HPDE6-E6E7 (cell line): ENCODE measurements at regions not wholly inside any gene's neighbourhood (a gene's known extent, or its start where the extent isn't known, plus 50 kb on each side); places are given as distances from the start of the nearest gene placed in this dataset.

Experiments
- DNase-seq: peaks from one replicate; pipeline ENCODE4 v3.0.0; 2011; ENCODE audit warnings: missing footprints; ENCODE audit errors: extremely low spot score

GRCh38 chr14:101328412-101329028, 232.8 kb upstream of the DIO3 start:
- DNase-seq = no peak

GRCh38 chr14:101330416-101331140, 230.7 kb upstream of the DIO3 start:
- no peak for DNase-seq

- no peak for DNase-seq
Observed at GRCh38 chr14:101331141-101331525, 230.2 kb upstream of the DIO3 start.

GRCh38 chr14:101331661-101332169, 229.6 kb upstream of the DIO3 start:
- DNase-seq = no peak

- no peak for DNase-seq
Observed at GRCh38 chr14:101332281-101332680, 229.0 kb upstream of the DIO3 start.

- no peak for DNase-seq
Observed at GRCh38 chr14:101333335-101334280, 227.7 kb upstream of the DIO3 start.

- no peak for DNase-seq
Observed at GRCh38 chr14:101334656-101335055, 226.6 kb upstream of the DIO3 start.

- no peak for DNase-seq
Observed at GRCh38 chr14:101335061-101335661, 226.1 kb upstream of the DIO3 start.

- no peak for DNase-seq
Observed at GRCh38 chr14:101336183-101336582, 225.1 kb upstream of the DIO3 start.

- no peak for DNase-seq
Observed at GRCh38 chr14:101337053-101337452, 224.2 kb upstream of the DIO3 start.

GRCh38 chr14:101340556-101340955, 220.7 kb upstream of the DIO3 start:
- DNase-seq = no peak

GRCh38 chr14:101347893-101348777, 213.2 kb upstream of the DIO3 start:
- no peak for DNase-seq

- DNase-seq = no peak
Observed at GRCh38 chr14:101349108-101349507, 212.2 kb upstream of the DIO3 start.

GRCh38 chr14:101350021-101350420, 211.3 kb upstream of the DIO3 start:
- DNase-seq = no peak

- DNase-seq = no peak
Observed at GRCh38 chr14:101350691-101351090, 210.6 kb upstream of the DIO3 start.

GRCh38 chr14:101351146-101351545, 210.1 kb upstream of the DIO3 start:
- no peak for DNase-seq

- DNase-seq = no peak
Observed at GRCh38 chr14:101351769-101352168, 209.5 kb upstream of the DIO3 start.

- DNase-seq = no peak
Observed at GRCh38 chr14:101352567-101352966, 208.7 kb upstream of the DIO3 start.

GRCh38 chr14:101353422-101353821, 207.9 kb upstream of the DIO3 start:
- no peak for DNase-seq

- DNase-seq = no peak
Observed at GRCh38 chr14:101354726-101355125, 206.6 kb upstream of the DIO3 start.

GRCh38 chr14:101355284-101355683, 206.0 kb upstream of the DIO3 start:
- no peak for DNase-seq
